A549 (cell line): ENCODE measurements at regions not wholly inside any gene's neighbourhood (a gene's known extent, or its start where the extent isn't known, plus 50 kb on each side); places are given as distances from the start of the nearest gene placed in this dataset.

Experiments
- CBX2 ChIP-seq: fragments of 200-600 bp; sonication (generic); IDR thresholded peaks from 2 replicates; pipeline ENCODE4 v1.6.1; 2016; ENCODE audit warnings: low read depth, mild to moderate bottlenecking, borderline replicate concordance
- CTCF ChIP-seq: fragments of >200 bp; sonication (Bioruptor Twin); formaldehyde crosslinking; IDR thresholded peaks from 3 replicates; pipeline ENCODE4 v1.5.1; 2016
- EHMT2 ChIP-seq: fragments of 200-600 bp; sonication (generic); IDR thresholded peaks from 2 replicates; pipeline ENCODE4 v1.6.1; 2016; ENCODE audit warnings: antibody characterized with exemption, low read depth, mild to moderate bottlenecking, moderate library complexity
- ELK1 ChIP-seq: fragments of 150-350 bp; IDR thresholded peaks from 2 replicates; pipeline ENCODE4 v1.6.1; 2014; ENCODE audit warnings: low read depth, mild to moderate bottlenecking, low read length
- KDM1A ChIP-seq: fragments of 200-600 bp; sonication (generic); IDR thresholded peaks from 2 replicates; pipeline ENCODE4 v1.6.1; 2016; ENCODE audit warnings: low read depth, mild to moderate bottlenecking
- MAX ChIP-seq: IDR thresholded peaks from 2 replicates; pipeline ENCODE4 v1.6.1; 2012
- POLR2A ChIP-seq: IDR thresholded peaks from 2 replicates; pipeline ENCODE4 v1.6.1; 2012; ENCODE audit warnings: mild to moderate bottlenecking, low read length
- RAD21 ChIP-seq, 2 experiments: fragments of >200 bp in 1 of 2; sonication (Bioruptor Twin) in 1 of 2; formaldehyde crosslinking in 1 of 2; IDR thresholded peaks in 1 of 2; conservative IDR thresholded peaks in 1 of 2; 2 replicates in 1 of 2; 3 replicates in 1 of 2; pipeline ENCODE4 v1.6.1; 2012 to 2018; ENCODE audit warnings: inconsistent platforms in 1 of 2
- RFX5 ChIP-seq: fragments of 450-650 bp; IDR thresholded peaks from 2 replicates; pipeline ENCODE4 v1.7.1; 2014; ENCODE audit warnings: antibody characterized with exemption, mild to moderate bottlenecking, moderate library complexity
- SMC3 ChIP-seq: fragments of >200 bp; sonication (Bioruptor Twin); formaldehyde crosslinking; IDR thresholded peaks from 3 replicates; pipeline ENCODE4 v1.6.1; 2018; ENCODE audit warnings: inconsistent platforms
- ZNF302 ChIP-seq: fragments of 250-450 bp; sonication (Bioruptor Pico); IDR thresholded peaks from 2 replicates; pipeline ENCODE4 v1.9.0; 2021; ENCODE audit warnings: inconsistent platforms, mild to moderate bottlenecking, moderate library complexity

GRCh38 chrX:20333672-20334071, 67.0 kb upstream of the RPS6KA3 start:
- no peak for TF ChIP-seq CTCF
- TF ChIP-seq SMC3 = no peak
- no peak for TF ChIP-seq CBX2
- no peak for TF ChIP-seq POLR2A
- no peak for TF ChIP-seq RAD21 (conservative IDR thresholded peaks at IDR 0.05 in 1 of 2, IDR thresholded peaks at IDR 0.05 in 1 of 2)
- TF ChIP-seq ELK1 = no peak
- no peak for TF ChIP-seq RFX5
- TF ChIP-seq MAX = no peak
- no peak for TF ChIP-seq EHMT2
- TF ChIP-seq KDM1A = no peak
- no peak for TF ChIP-seq ZNF302 (CRISPR knock-in tag)
